ENCODE measurements at regions not wholly inside any gene's neighbourhood (a gene's known extent, or its start where the extent isn't known, plus 50 kb on each side); places are given as distances from the start of the nearest gene placed in this dataset.

GRCh38 chr17:77607606-77608005 is 350.9 kb upstream of the TNRC6C start:
- TF ChIP-seq CTCF (IDR thresholded peaks at IDR 0.05; ENCODE audit: low read depth, low read length) = no peak
- no peak for DNase-seq (ENCODE audit: extremely low read depth, low read depth)

DNA sequence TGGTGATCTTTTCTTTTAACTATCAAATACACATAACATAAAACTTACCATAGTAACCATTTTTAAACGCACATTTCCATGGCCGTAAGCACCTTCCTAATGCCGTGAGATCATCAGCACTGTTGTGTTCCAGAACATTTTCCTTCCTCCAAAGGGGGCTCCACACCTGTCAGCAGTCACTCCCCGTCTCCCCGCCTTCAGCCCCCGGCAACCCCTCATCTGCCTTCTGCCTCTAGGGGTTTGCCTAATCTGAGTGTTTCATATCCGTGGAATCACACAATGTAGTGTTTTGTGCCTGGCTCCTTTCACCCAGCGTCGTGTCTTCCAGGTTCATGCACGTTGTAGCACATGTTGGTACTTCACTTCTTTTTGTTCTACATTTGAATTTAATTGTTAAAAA is 350.1 kb upstream of the TNRC6C start:
- no peak for TF ChIP-seq CTCF (IDR thresholded peaks at IDR 0.05; ENCODE audit: low read depth, low read length)
- no peak for DNase-seq (ENCODE audit: extremely low read depth, low read depth)

DNA sequence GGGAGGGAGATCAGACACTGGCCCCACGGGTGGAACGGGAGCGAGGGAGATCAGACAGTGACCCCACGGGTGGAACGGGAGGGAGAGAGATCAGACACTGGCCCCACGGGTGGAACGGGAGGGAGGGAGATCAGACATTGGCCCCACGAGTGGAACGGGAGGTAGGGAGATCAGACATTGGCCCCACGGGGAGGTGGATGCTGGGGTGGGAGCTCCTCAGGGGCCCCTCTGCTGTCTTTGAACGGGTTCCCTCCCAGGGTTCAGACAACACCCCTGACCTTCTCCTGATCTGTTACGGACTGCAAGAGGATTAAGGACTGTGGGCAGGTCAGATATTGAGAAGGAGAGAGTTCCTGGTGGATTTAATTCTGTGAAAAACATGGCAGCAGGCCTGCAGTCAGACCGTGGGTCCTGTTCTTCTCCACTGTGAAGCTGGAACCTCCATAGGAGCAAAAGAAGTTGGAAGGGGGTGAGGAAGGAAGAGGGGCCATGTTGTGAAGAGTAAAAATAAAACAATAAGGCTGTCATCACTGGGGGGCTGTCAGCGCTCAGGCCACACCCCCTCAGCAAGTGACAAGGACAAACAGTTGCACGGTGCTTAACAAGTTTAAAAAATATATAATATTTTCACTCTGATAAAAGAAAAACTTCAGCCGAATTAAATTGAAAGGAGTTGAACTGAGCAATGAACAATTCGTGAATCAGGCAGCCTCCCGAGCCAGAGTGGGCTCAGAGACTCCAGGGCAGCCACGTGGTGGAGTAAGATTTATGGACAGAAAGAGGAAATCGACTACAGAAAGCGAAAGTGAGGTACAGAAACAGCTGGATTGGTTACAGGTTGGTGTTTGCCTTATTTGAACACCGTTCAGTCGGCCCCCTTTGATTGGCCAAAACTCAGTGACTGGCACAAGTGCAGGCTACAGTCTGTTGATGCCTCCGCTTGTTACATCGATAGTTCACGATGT is 348.7 kb upstream of the TNRC6C start:
- DNase-seq (ENCODE audit: extremely low read depth, low read depth) = no peak

DNA sequence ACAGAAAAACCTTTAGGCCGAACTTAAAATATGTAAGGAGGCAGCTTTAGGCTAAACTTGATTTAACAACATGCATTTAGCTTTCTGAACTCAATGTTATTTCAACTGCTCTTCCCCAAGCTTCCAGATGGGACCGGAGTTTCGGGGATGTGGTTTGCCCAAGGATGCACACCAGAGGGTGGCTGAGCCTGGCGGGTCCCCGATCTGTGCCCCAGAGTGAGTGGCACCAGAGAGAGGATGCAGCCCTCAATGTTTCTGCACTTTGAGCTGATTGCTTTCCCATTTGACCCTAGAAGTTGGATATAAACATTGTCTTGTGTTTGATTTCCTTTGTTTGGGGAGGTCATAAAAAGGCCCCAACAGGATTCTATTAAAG is 348.0 kb upstream of the TNRC6C start:
- TF ChIP-seq CTCF (IDR thresholded peaks at IDR 0.05; ENCODE audit: low read depth, low read length) = no peak
- no peak for DNase-seq (ENCODE audit: extremely low read depth, low read depth)

More for the DNA sequence above, 348.7 kb upstream of the TNRC6C start:
- no peak for TF ChIP-seq CTCF (IDR thresholded peaks at IDR 0.05; ENCODE audit: low read depth, low read length)

- no peak for TF ChIP-seq CTCF (IDR thresholded peaks at IDR 0.05; ENCODE audit: low read depth, low read length)
- DNase-seq (ENCODE audit: extremely low read depth, low read depth) = peak; percentile 45
These were observed 347.5 kb upstream of the TNRC6C start for GRCh38 chr17:77610972-77611521.

- DNase-seq (ENCODE audit: extremely low read depth, low read depth) = no peak
- no peak for TF ChIP-seq CTCF (IDR thresholded peaks at IDR 0.05; ENCODE audit: low read depth, low read length)
These were observed 346.6 kb upstream of the TNRC6C start for GRCh38 chr17:77611791-77612502.

DNA sequence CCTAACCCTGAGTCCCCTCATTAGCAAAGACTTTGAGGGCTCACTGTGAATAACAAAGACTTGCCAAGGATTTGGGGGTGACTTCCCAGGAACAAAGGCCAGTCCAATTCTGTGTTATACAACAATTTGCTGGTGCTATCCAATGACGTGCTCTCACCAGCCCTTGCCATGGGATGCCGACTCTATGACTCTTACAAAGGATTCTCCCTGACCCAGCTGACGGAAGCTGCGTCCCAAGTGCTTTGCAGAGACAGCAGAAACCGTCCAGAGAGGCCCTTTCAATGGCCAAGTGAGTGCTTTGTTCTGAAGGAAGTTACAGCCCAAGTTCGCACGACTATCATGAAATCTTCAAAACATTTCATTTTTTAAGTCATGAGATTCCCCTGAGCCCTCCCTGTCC is 345.3 kb upstream of the TNRC6C start:
- DNase-seq (ENCODE audit: extremely low read depth, low read depth) = no peak
- TF ChIP-seq CTCF (IDR thresholded peaks at IDR 0.05; ENCODE audit: low read depth, low read length) = no peak

Data from AG09319 (cell line).